Glomerular endothelial cell (primary cell): ENCODE measurements at regions not wholly inside any gene's neighbourhood (a gene's known extent, or its start where the extent isn't known, plus 50 kb on each side); places are given as distances from the start of the nearest gene placed in this dataset.

ENCODE experiments used
- DNase-seq: peaks from one replicate; pipeline ENCODE4 v3.0.0-alpha.2; 2011; ENCODE audit warnings: low read depth, low spot score; ENCODE audit errors: extremely low read depth

DNA sequence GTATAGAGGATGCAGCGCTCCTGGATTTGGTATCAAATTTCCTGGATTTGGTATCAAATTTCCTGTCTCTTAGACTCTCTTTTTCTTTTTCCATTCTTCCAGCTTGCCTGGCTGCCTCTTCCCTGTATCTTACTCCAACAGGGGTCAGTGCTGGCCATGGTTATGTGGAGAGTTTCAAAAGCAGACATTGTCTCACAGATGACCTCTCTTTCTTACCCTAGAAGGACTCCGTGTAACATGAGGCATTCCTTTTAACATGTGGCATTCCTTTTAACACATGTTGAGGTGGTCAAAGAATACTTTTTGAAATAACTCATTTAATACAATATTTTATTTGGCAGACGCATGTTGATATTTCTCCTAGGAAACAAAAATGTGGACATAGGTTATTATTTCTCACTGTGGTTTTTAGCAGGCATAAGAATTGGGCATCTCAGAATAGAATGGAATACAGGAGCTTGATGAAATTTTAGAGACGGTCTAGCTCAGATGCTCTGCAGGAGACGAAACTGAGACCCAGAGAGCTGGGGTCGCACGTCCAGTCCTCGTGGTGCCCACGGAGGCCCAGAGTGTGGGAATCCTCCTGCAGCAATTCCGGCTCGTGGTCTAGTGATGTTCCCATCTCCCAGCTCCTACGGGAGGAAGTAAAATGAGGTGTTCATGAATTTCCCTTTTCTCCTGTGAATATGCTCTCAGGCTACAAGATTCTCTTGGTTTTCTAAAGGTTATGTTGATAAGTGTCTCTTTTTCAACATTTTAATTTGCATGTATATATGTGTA, 59.6 kb upstream of the PITRM1 start:
- no peak for DNase-seq

GRCh38 chr10:3229815-3230214, 57.2 kb upstream of the PITRM1 start:
- no peak for DNase-seq

- DNase-seq = no peak
These were observed 56.0 kb upstream of the PITRM1 start for GRCh38 chr10:3228629-3228945.

- no peak for DNase-seq
These were observed 54.6 kb upstream of the PITRM1 start for GRCh38 chr10:3226960-3227744.

DNA sequence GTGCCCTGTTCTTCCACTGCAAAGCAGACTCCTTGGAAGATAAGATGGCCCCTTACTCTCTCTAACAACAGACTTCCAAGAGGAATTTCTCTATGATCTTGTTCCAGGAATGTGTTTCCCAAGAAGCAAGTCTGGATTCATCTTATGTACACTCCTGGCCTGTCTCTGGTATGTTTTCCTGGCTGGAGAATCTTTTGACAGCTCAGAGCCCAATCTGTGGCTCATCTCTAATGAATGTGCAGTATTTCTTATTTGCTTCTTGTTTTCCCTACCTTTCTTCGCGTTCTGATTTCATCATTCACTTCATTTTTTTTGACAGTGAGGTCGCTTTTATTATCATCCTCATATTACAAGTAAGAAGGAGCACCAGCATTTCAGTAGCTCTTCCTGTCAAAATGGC, 53.0 kb upstream of the PITRM1 start:
- DNase-seq = no peak

- DNase-seq = no peak
These were observed 51.7 kb upstream of the PITRM1 start for GRCh38 chr10:3224241-3224640.

GRCh38 chr10:3222626-3223025, 50.0 kb upstream of the PITRM1 start:
- no peak for DNase-seq
